ENCODE measurements at regions not wholly inside any gene's neighbourhood (a gene's known extent, or its start where the extent isn't known, plus 50 kb on each side); places are given as distances from the start of the nearest gene placed in this dataset.

GRCh38 chr2:196503398-196503797, 136.1 kb upstream of the CCDC150 start:
- POLR2A ChIA-PET, result no interaction called here
- Mint-ChIP-seq H3K4me1 (ENCODE audit: insufficient read depth, unreplicated experiment) (peaks cover 6% of the 10 kb centered on the region), H3K27me3 (ENCODE audit: insufficient read depth, unreplicated experiment) (no peaks in the 10 kb centered on the region), H3K27ac (ENCODE audit: low read depth, unreplicated experiment) (no peak overlapping the region), H3K36me3 (ENCODE audit: insufficient read depth, unreplicated experiment) (no peaks in the 10 kb centered on the region), H3K9me3 (ENCODE audit: unreplicated experiment) (no peaks in the 10 kb centered on the region), H3K4me3 (ENCODE audit: unreplicated experiment) (no peak overlapping the region)
- CTCF ChIA-PET, result interaction anchor here (1.0 to 1.9 kb wide), 2 partner anchors 88 to 98 kb away, joined by 3 to 5 read pairs; no protein-coding TSS in a partner anchor
- no peak for DNase-seq (ENCODE audit: unreplicated experiment)
- intact Hi-C loops (cut with micrococcal nuclease), result no loop called here
- no TSS peak for BruUV-seq (replicated peaks)
- TF ChIP-seq, protein P1, sequence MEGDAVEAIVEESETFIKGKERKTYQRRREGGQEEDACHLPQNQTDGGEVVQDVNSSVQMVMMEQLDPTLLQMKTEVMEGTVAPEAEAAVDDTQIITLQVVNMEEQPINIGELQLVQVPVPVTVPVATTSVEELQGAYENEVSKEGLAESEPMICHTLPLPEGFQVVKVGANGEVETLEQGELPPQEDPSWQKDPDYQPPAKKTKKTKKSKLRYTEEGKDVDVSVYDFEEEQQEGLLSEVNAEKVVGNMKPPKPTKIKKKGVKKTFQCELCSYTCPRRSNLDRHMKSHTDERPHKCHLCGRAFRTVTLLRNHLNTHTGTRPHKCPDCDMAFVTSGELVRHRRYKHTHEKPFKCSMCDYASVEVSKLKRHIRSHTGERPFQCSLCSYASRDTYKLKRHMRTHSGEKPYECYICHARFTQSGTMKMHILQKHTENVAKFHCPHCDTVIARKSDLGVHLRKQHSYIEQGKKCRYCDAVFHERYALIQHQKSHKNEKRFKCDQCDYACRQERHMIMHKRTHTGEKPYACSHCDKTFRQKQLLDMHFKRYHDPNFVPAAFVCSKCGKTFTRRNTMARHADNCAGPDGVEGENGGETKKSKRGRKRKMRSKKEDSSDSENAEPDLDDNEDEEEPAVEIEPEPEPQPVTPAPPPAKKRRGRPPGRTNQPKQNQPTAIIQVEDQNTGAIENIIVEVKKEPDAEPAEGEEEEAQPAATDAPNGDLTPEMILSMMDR (IDR thresholded peaks at IDR 0.05; ENCODE audit: unreplicated experiment), result no peak

DNA sequence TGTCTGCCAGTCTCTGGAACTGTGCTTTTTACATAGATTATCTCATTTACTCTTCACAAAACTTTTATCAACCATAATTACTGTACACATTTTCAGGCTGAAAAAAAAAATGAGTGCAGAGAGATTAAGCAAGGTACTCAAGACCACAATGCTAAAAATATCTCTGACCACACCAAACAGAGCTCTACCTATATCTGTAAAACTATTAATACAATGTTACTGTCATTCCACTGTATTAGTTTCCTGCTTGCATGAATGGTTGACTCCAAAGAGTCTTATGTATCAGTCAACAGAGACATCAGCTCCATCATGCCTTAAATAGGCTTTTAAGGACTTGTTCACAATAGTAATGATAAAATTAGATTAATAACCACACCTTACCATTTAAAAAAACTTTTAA, 134.7 kb upstream of the CCDC150 start:
- no TSS peak for BruUV-seq (replicated peaks)
- peaks cover 6% of the 10 kb centered on the region for H3K4me1 Mint-ChIP-seq (ENCODE audit: insufficient read depth, unreplicated experiment)
- H3K27me3 Mint-ChIP-seq (ENCODE audit: insufficient read depth, unreplicated experiment), result no peaks in the 10 kb centered on the region
- ChIA-PET CTCF (interaction anchor here (0.7 kb wide), 2 partner anchors 72 to 84 kb away, joined by 3 to 6 read pairs; no protein-coding TSS in a partner anchor), POLR2A (no interaction called here)
- H3K36me3 Mint-ChIP-seq (ENCODE audit: insufficient read depth, unreplicated experiment), result no peaks in the 10 kb centered on the region
- no peak overlapping the region for H3K27ac Mint-ChIP-seq (ENCODE audit: low read depth, unreplicated experiment)
- no peak overlapping the region for H3K4me3 Mint-ChIP-seq (ENCODE audit: unreplicated experiment)
- intact Hi-C loops (cut with micrococcal nuclease), result no loop called here
- H3K9me3 Mint-ChIP-seq (ENCODE audit: unreplicated experiment), result no peaks in the 10 kb centered on the region
- DNase-seq (ENCODE audit: unreplicated experiment), result no peak
- TF ChIP-seq, protein P1 (IDR thresholded peaks at IDR 0.05; ENCODE audit: unreplicated experiment), result no peak

- no TSS peak for BruUV-seq (replicated peaks)
- no peaks in the 10 kb centered on the region for H3K36me3 Mint-ChIP-seq (ENCODE audit: insufficient read depth, unreplicated experiment)
- POLR2A ChIA-PET, result interaction anchor here (1.4 kb wide), 1 partner anchor 29 kb away, joined by 5 read pairs; no protein-coding TSS in a partner anchor
- CTCF ChIA-PET, result interaction anchor here (0.5 to 1.4 kb wide), 4 partner anchors 27 to 52 kb away, joined by 3 to 5 read pairs (median 4); no protein-coding TSS in a partner anchor
- no peak overlapping the region for H3K4me3 Mint-ChIP-seq (ENCODE audit: unreplicated experiment)
- no peak overlapping the region for H3K27ac Mint-ChIP-seq (ENCODE audit: low read depth, unreplicated experiment)
- no peaks in the 10 kb centered on the region for H3K27me3 Mint-ChIP-seq (ENCODE audit: insufficient read depth, unreplicated experiment)
- intact Hi-C loops (cut with micrococcal nuclease), result no loop called here
- DNase-seq (ENCODE audit: unreplicated experiment), result no peak
- H3K9me3 Mint-ChIP-seq (ENCODE audit: unreplicated experiment), result no peaks in the 10 kb centered on the region
- TF ChIP-seq, protein P1 (IDR thresholded peaks at IDR 0.05; ENCODE audit: unreplicated experiment), result no peak
- H3K4me1 Mint-ChIP-seq (ENCODE audit: insufficient read depth, unreplicated experiment), result peaks cover 7% of the 10 kb centered on the region
These were observed 129.3 kb upstream of the CCDC150 start for GRCh38 chr2:196510246-196510645.

DNA sequence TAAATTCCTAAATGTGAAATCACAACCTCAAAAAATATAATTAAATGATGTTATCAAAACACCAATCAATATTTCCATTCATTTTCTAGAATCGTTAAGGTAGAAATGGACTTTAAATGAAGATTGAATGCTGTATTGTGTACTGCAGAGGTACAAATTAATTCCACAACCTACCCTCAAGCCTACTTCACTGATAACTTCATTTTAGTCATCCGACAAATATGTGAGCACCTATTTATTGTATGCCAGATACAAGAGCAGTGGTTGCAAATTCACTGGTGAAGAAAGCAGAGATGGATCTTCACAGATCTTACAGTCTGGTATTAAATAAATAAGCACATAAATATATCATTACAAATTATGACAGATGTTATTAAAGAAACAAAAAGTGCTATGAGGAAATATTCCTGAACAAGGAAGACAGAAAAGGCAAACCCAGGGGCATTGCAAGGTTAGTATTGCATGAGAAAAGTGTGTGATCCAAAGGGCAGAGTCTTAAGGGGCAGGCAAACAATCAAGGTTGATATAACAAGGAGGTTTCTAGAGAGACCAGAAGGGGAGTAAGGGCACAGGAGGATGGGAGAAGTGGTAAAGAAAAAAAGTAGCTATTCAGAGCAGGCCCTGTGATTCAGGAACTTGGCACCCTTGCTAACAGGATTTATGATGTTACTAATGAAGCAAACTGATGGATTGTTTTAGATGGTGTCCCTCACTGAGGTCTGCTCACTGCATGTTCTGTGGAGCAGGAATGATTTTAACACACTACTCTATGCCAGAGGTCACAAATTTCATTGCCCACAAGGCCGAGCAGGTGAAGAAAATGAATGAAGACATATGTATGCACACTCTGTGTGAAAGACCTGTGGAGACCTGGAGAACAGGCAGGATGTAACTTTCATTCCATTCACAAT, 128.0 kb upstream of the CCDC150 start:
- no peaks in the 10 kb centered on the region for H3K36me3 Mint-ChIP-seq (ENCODE audit: insufficient read depth, unreplicated experiment)

More for the DNA sequence above, 128.0 kb upstream of the CCDC150 start:
- TF ChIP-seq, protein P1 (IDR thresholded peaks at IDR 0.05; ENCODE audit: unreplicated experiment), result no peak
- CTCF ChIA-PET, result interaction anchor here (1.2 kb wide), 1 partner anchor 90 kb away, joined by 3 read pairs; no protein-coding TSS in a partner anchor
- Mint-ChIP-seq H3K4me1 (ENCODE audit: insufficient read depth, unreplicated experiment) (peaks cover 7% of the 10 kb centered on the region), H3K27ac (ENCODE audit: low read depth, unreplicated experiment) (no peak overlapping the region), H3K4me3 (ENCODE audit: unreplicated experiment) (no peak overlapping the region), H3K9me3 (ENCODE audit: unreplicated experiment) (no peaks in the 10 kb centered on the region), H3K27me3 (ENCODE audit: insufficient read depth, unreplicated experiment) (no peaks in the 10 kb centered on the region)
- DNase-seq (ENCODE audit: unreplicated experiment), result no peak
- BruUV-seq (replicated peaks), result no TSS peak
- intact Hi-C loops (cut with micrococcal nuclease), result no loop called here
- POLR2A ChIA-PET, result no interaction called here
